ENCODE measurements at regions not wholly inside any gene's neighbourhood (a gene's known extent, or its start where the extent isn't known, plus 50 kb on each side); places are given as distances from the start of the nearest gene placed in this dataset.

DNA sequence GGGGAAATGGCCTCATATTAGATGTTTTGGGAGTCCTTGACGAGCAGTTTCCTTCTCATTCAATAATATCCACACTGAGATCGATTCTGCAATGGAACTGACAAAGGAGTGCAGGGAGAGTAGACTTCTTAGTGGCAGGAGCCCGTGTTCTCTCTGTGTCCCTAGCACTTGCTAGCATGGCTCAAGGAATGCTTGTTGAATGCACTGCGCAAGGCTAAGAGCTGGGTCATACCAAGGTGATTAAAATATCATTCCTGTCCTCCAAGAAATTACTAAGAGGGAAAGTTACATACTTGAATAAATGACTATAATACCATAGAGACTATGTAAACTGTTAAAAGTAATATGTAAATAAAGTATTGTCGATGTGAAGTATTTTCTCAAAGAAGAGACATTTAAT is 630.1 kb downstream of the IRX1 start:
- TF ChIP-seq, protein P1, sequence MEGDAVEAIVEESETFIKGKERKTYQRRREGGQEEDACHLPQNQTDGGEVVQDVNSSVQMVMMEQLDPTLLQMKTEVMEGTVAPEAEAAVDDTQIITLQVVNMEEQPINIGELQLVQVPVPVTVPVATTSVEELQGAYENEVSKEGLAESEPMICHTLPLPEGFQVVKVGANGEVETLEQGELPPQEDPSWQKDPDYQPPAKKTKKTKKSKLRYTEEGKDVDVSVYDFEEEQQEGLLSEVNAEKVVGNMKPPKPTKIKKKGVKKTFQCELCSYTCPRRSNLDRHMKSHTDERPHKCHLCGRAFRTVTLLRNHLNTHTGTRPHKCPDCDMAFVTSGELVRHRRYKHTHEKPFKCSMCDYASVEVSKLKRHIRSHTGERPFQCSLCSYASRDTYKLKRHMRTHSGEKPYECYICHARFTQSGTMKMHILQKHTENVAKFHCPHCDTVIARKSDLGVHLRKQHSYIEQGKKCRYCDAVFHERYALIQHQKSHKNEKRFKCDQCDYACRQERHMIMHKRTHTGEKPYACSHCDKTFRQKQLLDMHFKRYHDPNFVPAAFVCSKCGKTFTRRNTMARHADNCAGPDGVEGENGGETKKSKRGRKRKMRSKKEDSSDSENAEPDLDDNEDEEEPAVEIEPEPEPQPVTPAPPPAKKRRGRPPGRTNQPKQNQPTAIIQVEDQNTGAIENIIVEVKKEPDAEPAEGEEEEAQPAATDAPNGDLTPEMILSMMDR (IDR thresholded peaks at IDR 0.05) = no peak
- TF ChIP-seq POLR2A (IDR thresholded peaks at IDR 0.05) = no peak
